Lung (tissue), 11 donors: ENCODE measurements at regions not wholly inside any gene's neighbourhood (a gene's known extent, or its start where the extent isn't known, plus 50 kb on each side); places are given as distances from the start of the nearest gene placed in this dataset.

ENCODE experiments used
- ATAC-seq: fragments of 200-7000 bp; cut with Tn5 transposase; one replicate; pipeline ENCODE4 v1.9.1; 2020; ENCODE audit warnings: moderate number of reproducible peaks; ENCODE audit not compliant: insufficient read depth, low FRiP score
- DNase-seq, 3 donors: peaks; one replicate each; pipeline ENCODE4 v3.0.0-alpha.2; 2013 to 2017
- H3K27ac ChIP-seq, 2 donors: one replicate each; pipeline ENCODE4 v1.5.1; 2013; ENCODE audit warnings: mild to moderate bottlenecking in 2 of 2, moderate library complexity in 2 of 2, control low read depth in 1 of 2, inconsistent platforms in 1 of 2, low read depth in 1 of 2, low read length in 1 of 2
- H3K27me3 ChIP-seq, 3 donors: one replicate each; pipeline ENCODE4 v1.5.1; 2013; ENCODE audit warnings: low read length in 2 of 3; ENCODE audit not compliant: control insufficient read depth in 3 of 3, insufficient read depth in 3 of 3
- H3K36me3 ChIP-seq, 4 donors: one replicate each; pipeline ENCODE4 v1.5.1; 2013; ENCODE audit warnings: low read length in 4 of 4, mild to moderate bottlenecking in 1 of 4, moderate library complexity in 1 of 4; ENCODE audit not compliant: control insufficient read depth in 4 of 4, insufficient read depth in 4 of 4
- H3K4me1 ChIP-seq, 5 donors: one replicate each; pipeline ENCODE4 v1.5.1; 2013; ENCODE audit warnings: low read length in 5 of 5, mild to moderate bottlenecking in 2 of 5, moderate library complexity in 1 of 5; ENCODE audit not compliant: control insufficient read depth in 5 of 5, insufficient read depth in 5 of 5
- H3K4me3 ChIP-seq: one replicate; pipeline ENCODE4 v1.5.1; 2013; ENCODE audit warnings: mild to moderate bottlenecking, control low read depth, moderate library complexity
- H3K9ac ChIP-seq, 2 donors: one replicate each; pipeline ENCODE4 v1.5.1; 2013; ENCODE audit warnings: low read length in 2 of 2, control low read depth in 1 of 2; ENCODE audit not compliant: insufficient read depth in 1 of 2
- H3K9me3 ChIP-seq, 4 donors: one replicate each; pipeline ENCODE4 v1.5.1; 2013; ENCODE audit warnings: low read length in 3 of 4, mild to moderate bottlenecking in 1 of 4, moderate library complexity in 1 of 4; ENCODE audit not compliant: control insufficient read depth in 4 of 4, insufficient read depth in 3 of 4
- WGBS, 2 donors: extraction: QIAGEN DNeasy Blood & Tissue Kit; methylation state at CpG; one replicate each; pipeline ENCODE4 v1.1.7; 2013; 5-methylcytosine and 5-hydroxymethylcytosine counted together
- TF ChIP-seq, protein P1 (sequence below): IDR thresholded peaks from 2 replicates; pipeline ENCODE4 v1.5.1; 2012; ENCODE audit warnings: mild to moderate bottlenecking; ENCODE audit errors: control extremely low read depth, extremely low read depth
- donor health status: control.
- donor health status: control.
- donor health status: Bipolar disorder and iron deficiency.
- donor health status: healthy.
- donor health status: DM: yes; HTN: yes; CAD: no.

DNA sequence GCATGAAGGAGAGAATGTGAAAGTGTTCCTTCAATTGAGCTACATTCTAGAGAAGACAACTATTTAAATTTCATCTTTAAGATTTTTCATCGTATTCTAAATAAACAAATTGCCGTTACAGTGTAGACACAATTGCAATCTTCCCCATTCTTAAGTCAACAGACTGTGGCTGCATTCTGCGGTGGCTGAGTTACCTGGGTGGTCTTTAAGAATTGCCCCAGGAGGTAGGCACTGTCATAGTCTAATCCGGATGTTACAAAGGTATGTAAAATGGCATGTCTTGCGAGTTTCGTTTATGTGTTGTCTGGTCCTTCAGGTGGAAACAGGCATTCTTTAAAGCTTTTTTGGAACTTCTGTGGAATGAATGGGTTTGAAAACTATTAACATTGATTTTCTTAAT is 586.1 kb upstream of the PITX2 start:
- WGBS, 2 donors = 38 to 45% methylated on average over 6 of the region's 6 CpGs
- no peak overlapping the region for H3K27ac ChIP-seq

DNA sequence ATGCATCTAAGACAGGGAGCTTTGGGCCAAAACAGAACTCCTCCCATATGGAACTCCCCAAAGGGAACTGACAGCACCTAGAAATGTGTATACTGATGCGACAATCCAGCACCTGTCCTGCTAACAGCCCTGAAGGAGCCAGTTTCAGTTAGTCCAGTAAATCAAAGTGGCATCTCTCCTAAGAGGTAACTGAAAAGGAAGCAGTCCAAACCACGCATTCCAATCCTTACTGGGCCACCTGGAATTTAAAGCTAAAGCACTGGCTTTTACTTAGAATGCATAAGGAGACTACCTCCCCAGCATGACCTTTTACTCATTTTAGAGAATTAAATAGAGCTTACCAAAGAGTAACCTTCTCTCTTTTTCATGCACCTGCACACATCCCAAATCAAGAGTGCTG is 586.8 kb upstream of the PITX2 start:
- no peaks in the 10 kb centered on the region for H3K36me3 ChIP-seq
- H3K4me1 ChIP-seq = peaks cover 0 to 13% (median 0%) of the 10 kb centered on the region in 5 donors
- H3K9me3 ChIP-seq = no peaks in the 10 kb centered on the region
- H3K27me3 ChIP-seq = no peaks in the 10 kb centered on the region
- no peak overlapping the region for H3K9ac ChIP-seq
- no peak overlapping the region for H3K27ac ChIP-seq
- DNase-seq (no peak), ATAC-seq (no peak)
- TF ChIP-seq, protein P1, sequence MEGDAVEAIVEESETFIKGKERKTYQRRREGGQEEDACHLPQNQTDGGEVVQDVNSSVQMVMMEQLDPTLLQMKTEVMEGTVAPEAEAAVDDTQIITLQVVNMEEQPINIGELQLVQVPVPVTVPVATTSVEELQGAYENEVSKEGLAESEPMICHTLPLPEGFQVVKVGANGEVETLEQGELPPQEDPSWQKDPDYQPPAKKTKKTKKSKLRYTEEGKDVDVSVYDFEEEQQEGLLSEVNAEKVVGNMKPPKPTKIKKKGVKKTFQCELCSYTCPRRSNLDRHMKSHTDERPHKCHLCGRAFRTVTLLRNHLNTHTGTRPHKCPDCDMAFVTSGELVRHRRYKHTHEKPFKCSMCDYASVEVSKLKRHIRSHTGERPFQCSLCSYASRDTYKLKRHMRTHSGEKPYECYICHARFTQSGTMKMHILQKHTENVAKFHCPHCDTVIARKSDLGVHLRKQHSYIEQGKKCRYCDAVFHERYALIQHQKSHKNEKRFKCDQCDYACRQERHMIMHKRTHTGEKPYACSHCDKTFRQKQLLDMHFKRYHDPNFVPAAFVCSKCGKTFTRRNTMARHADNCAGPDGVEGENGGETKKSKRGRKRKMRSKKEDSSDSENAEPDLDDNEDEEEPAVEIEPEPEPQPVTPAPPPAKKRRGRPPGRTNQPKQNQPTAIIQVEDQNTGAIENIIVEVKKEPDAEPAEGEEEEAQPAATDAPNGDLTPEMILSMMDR = no peak
- WGBS, 2 donors = 43 to 60% methylated on average over 2 of the region's 2 CpGs
- H3K4me3 ChIP-seq = no peak overlapping the region

More for the DNA sequence above, 586.1 kb upstream of the PITX2 start:
- no peak overlapping the region for H3K4me3 ChIP-seq
- H3K9ac ChIP-seq = no peak overlapping the region
- H3K4me1 ChIP-seq = peaks cover 0 to 13% (median 0%) of the 10 kb centered on the region in 5 donors
- TF ChIP-seq, protein P1 = no peak
- ATAC-seq = no peak
- no peaks in the 10 kb centered on the region for H3K9me3 ChIP-seq
- no peak for DNase-seq
- no peaks in the 10 kb centered on the region for H3K36me3 ChIP-seq
- H3K27me3 ChIP-seq = no peaks in the 10 kb centered on the region

DNA sequence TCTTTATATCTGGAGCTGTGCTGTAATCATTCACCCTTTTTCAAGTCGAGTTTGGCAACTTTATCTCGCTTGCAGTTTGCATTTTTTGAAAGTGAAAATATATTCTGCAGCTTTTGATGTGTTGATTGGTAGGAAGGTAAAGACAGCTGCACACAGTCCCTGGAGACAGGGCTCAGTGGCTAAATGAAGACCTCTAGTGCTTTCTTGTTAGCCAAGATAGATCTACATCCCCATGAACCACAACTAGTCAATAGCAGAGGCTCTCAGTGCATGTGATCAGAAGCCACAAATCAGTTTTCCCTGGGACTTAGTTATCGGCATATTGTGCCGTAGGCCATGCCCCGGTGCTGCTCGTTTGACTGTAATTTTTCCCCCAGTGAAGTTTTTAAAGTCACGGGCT is 587.7 kb upstream of the PITX2 start:
- Histone ChIP-seq H3K4me1 (peaks cover 0 to 13% (median 0%) of the 10 kb centered on the region in 5 donors), H3K27ac (no peak overlapping the region), H3K9ac (no peak overlapping the region), H3K9me3 (no peaks in the 10 kb centered on the region), H3K4me3 (no peak overlapping the region), H3K27me3 (no peaks in the 10 kb centered on the region), H3K36me3 (no peaks in the 10 kb centered on the region)
- 63 to 71% methylated on average over 7 of the region's 7 CpGs for WGBS, 2 donors
- TF ChIP-seq, protein P1 = no peak
- DNase-seq = no peak
- ATAC-seq = no peak

DNA sequence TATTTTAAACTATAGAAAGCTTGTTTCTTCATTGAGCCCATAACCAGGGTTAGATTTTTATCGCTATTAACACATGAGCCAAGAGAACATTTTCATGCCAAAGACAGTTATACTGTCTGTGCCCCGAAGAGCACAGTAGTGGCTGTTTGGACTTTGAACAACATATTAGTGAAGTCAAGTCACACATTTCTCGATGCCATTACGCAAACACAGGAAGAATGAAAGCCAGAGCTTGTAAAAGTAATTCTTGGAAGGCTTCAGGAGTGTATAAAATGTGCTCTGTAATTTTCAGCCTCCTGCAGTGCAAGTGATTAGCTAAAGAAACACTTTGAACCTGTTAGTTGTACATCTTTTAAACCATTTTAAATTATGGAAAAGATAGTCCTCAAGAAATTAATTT is 590.7 kb upstream of the PITX2 start:
- no peak overlapping the region for H3K4me3 ChIP-seq
- WGBS, 2 donors = 67 to 78% methylated on average over 4 of the region's 4 CpGs
- DNase-seq (peak in 2 of 3 donors; percentile 6 to 25), ATAC-seq (no peak)
- H3K27ac ChIP-seq = no peak overlapping the region
- H3K36me3 ChIP-seq = no peaks in the 10 kb centered on the region
- H3K9me3 ChIP-seq = no peaks in the 10 kb centered on the region
- no peak overlapping the region for H3K9ac ChIP-seq
- TF ChIP-seq, protein P1 = no peak
- peaks cover 0 to 13% (median 0%) of the 10 kb centered on the region in 5 donors for H3K4me1 ChIP-seq
- H3K27me3 ChIP-seq = no peaks in the 10 kb centered on the region
